ENCODE measurements at regions not wholly inside any gene's neighbourhood (a gene's known extent, or its start where the extent isn't known, plus 50 kb on each side); places are given as distances from the start of the nearest gene placed in this dataset.

GRCh38 chr6:91181416-91181815 lies 594.5 kb upstream of the MAP3K7 start:
- no peaks in the 10 kb centered on the region for H3K27me3 ChIP-seq
- TF ChIP-seq, protein P1, sequence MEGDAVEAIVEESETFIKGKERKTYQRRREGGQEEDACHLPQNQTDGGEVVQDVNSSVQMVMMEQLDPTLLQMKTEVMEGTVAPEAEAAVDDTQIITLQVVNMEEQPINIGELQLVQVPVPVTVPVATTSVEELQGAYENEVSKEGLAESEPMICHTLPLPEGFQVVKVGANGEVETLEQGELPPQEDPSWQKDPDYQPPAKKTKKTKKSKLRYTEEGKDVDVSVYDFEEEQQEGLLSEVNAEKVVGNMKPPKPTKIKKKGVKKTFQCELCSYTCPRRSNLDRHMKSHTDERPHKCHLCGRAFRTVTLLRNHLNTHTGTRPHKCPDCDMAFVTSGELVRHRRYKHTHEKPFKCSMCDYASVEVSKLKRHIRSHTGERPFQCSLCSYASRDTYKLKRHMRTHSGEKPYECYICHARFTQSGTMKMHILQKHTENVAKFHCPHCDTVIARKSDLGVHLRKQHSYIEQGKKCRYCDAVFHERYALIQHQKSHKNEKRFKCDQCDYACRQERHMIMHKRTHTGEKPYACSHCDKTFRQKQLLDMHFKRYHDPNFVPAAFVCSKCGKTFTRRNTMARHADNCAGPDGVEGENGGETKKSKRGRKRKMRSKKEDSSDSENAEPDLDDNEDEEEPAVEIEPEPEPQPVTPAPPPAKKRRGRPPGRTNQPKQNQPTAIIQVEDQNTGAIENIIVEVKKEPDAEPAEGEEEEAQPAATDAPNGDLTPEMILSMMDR (IDR thresholded peaks at IDR 0.05), result no peak
- no peak for TF ChIP-seq POLR2AphosphoS5 (IDR thresholded peaks at IDR 0.05; ENCODE audit: insufficient read depth in 1 of 2, low read depth in 1 of 2)
- no peak for TF ChIP-seq POLR2A (IDR thresholded peaks at IDR 0.05)
- H3K27ac ChIP-seq, result no peak overlapping the region
- H3K9me3 ChIP-seq, result no peaks in the 10 kb centered on the region
- intact Hi-C loops (cut with DNase I), result no loop called here
- DNase-seq (ENCODE audit: extremely low spot score in 2 of 2), result no peak
- H3K4me3 ChIP-seq, result no peak overlapping the region
- H3K36me3 ChIP-seq, result no peaks in the 10 kb centered on the region
- no peaks in the 10 kb centered on the region for H3K4me1 ChIP-seq

- Histone ChIP-seq H3K27me3 (no peaks in the 10 kb centered on the region), H3K4me3 (no peak overlapping the region), H3K4me1 (no peaks in the 10 kb centered on the region), H3K36me3 (no peaks in the 10 kb centered on the region), H3K9me3 (no peaks in the 10 kb centered on the region), H3K27ac (no peak overlapping the region)
- intact Hi-C loops (cut with DNase I), result no loop called here
- DNase-seq (ENCODE audit: extremely low spot score in 2 of 2), result no peak
- TF ChIP-seq, protein P1 (IDR thresholded peaks at IDR 0.05), result no peak
- TF ChIP-seq POLR2A (IDR thresholded peaks at IDR 0.05), result no peak
- TF ChIP-seq POLR2AphosphoS5 (IDR thresholded peaks at IDR 0.05; ENCODE audit: insufficient read depth in 1 of 2, low read depth in 1 of 2), result no peak
Observed at GRCh38 chr6:91173651-91174050, 586.8 kb upstream of the MAP3K7 start.

GRCh38 chr6:91173186-91173585 lies 586.3 kb upstream of the MAP3K7 start:
- H3K4me3 ChIP-seq, result no peak overlapping the region
- intact Hi-C loops (cut with DNase I), result no loop called here
- no peak overlapping the region for H3K27ac ChIP-seq
- no peak for DNase-seq (ENCODE audit: extremely low spot score in 2 of 2)
- no peaks in the 10 kb centered on the region for H3K27me3 ChIP-seq
- no peaks in the 10 kb centered on the region for H3K36me3 ChIP-seq
- H3K4me1 ChIP-seq, result no peaks in the 10 kb centered on the region
- TF ChIP-seq POLR2AphosphoS5 (IDR thresholded peaks at IDR 0.05; ENCODE audit: insufficient read depth in 1 of 2, low read depth in 1 of 2) (no peak), POLR2A (IDR thresholded peaks at IDR 0.05) (no peak)
- TF ChIP-seq, protein P1 (IDR thresholded peaks at IDR 0.05), result no peak
- no peaks in the 10 kb centered on the region for H3K9me3 ChIP-seq

DNA sequence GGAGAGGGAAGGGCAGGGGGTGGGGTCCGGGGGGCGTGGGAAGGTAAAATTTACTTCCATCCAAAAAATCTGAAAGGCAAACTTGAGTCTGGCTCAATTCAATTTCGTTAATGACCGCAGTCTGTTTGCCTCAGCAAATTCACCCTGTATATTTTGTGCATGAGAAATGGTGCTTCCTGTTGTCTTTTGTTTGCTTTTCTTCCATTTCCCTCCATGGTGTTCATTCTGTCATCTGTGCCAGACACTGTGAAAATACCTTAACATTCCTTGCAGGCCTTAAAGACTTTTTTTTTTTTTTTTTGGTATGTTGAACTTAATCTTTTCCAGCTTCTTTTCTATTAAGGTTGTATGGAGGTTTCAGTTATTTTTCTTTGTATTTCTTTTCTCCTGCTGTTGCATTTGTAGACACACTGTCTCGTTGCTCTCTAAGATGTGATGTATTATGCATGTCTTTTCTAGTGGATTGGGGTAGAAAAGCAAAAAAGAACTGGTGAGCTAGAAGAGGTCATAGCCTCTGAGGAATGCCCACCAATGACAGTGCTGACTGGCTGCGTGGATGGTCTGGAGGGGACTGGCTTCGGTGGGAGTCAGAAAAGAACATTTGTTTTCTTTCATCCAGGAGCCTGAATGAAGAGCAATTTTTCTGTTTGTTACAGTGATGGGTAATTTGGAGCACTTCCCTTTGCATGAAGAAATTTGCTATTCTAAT lies 585.0 kb upstream of the MAP3K7 start:
- TF ChIP-seq POLR2A (IDR thresholded peaks at IDR 0.05), result no peak
- TF ChIP-seq, protein P1 (IDR thresholded peaks at IDR 0.05), result no peak
- no peak for TF ChIP-seq POLR2AphosphoS5 (IDR thresholded peaks at IDR 0.05; ENCODE audit: insufficient read depth in 1 of 2, low read depth in 1 of 2)
- H3K27me3 ChIP-seq, result no peaks in the 10 kb centered on the region
- no peaks in the 10 kb centered on the region for H3K36me3 ChIP-seq
- no peak for DNase-seq (ENCODE audit: extremely low spot score in 2 of 2)
- no peaks in the 10 kb centered on the region for H3K9me3 ChIP-seq
- intact Hi-C loops (cut with DNase I), result no loop called here
- H3K4me1 ChIP-seq, result no peaks in the 10 kb centered on the region
- H3K27ac ChIP-seq, result no peak overlapping the region
- H3K4me3 ChIP-seq, result no peak overlapping the region

GRCh38 chr6:91167846-91168245 lies 581.0 kb upstream of the MAP3K7 start:
- H3K9me3 ChIP-seq, result no peaks in the 10 kb centered on the region
- DNase-seq (ENCODE audit: extremely low spot score in 2 of 2), result no peak
- no peaks in the 10 kb centered on the region for H3K36me3 ChIP-seq
- no peak overlapping the region for H3K27ac ChIP-seq
- TF ChIP-seq POLR2AphosphoS5 (IDR thresholded peaks at IDR 0.05; ENCODE audit: insufficient read depth in 1 of 2, low read depth in 1 of 2) (no peak), POLR2A (IDR thresholded peaks at IDR 0.05) (no peak)
- TF ChIP-seq, protein P1 (IDR thresholded peaks at IDR 0.05), result no peak
- no peaks in the 10 kb centered on the region for H3K27me3 ChIP-seq
- intact Hi-C loops (cut with DNase I), result no loop called here
- H3K4me3 ChIP-seq, result no peak overlapping the region
- H3K4me1 ChIP-seq, result no peaks in the 10 kb centered on the region
